Omental fat pad (tissue), 3 donors: ENCODE measurements at regions not wholly inside any gene's neighbourhood (a gene's known extent, or its start where the extent isn't known, plus 50 kb on each side); places are given as distances from the start of the nearest gene placed in this dataset.
"Not testable (repeated sequence)": the region's sequence is repeated elsewhere in the genome, so short reads cannot be mapped to it uniquely, and the experiment has no call there.

Source experiments
- ATAC-seq: fragments of 150-250 bp; one replicate; pipeline ENCODE4 v1.9.1; 2016; ENCODE audit warnings: mild to moderate bottlenecking, moderate library complexity; ENCODE audit not compliant: low FRiP score
- DNase-seq: peaks from one replicate; pipeline ENCODE4 v3.0.0-alpha.2; 2019; ENCODE audit warnings: low spot score
- TF ChIP-seq, protein P1 (sequence below), 3 donors: fragments of 450-650 bp; IDR thresholded peaks; one replicate each; pipeline ENCODE4 v1.5.1; 2016 to 2017; ENCODE audit warnings: antibody characterized with exemption in 3 of 3, mild to moderate bottlenecking in 3 of 3, moderate library complexity in 2 of 3

DNA sequence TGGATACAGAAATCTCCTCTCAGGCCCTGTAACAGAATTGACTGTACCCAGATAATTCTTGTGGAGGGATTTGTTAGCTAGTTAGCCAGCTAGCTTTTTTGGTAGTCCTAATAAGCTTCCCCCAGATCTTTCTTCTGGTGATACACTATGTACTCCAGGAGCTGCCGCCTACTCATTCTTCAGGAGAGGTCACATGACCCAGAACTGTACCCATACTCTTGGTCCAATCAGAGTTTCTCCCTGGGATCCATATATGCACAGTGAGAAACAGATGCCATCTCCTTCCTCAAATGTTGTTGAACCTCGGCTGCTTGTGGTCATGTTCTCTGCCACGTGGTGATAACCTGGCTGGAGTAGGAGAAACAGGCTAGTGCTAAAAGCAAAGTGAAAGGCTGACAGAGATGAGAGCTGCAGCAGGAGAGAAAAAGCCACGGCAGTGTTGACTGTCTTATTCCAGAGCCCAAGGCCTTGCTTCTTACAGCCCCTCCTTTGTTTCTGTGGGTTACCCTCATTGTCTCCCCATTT lies 123.0 kb upstream of the RFX3 start:
- ATAC-seq: no peak
- TF ChIP-seq, protein P1, sequence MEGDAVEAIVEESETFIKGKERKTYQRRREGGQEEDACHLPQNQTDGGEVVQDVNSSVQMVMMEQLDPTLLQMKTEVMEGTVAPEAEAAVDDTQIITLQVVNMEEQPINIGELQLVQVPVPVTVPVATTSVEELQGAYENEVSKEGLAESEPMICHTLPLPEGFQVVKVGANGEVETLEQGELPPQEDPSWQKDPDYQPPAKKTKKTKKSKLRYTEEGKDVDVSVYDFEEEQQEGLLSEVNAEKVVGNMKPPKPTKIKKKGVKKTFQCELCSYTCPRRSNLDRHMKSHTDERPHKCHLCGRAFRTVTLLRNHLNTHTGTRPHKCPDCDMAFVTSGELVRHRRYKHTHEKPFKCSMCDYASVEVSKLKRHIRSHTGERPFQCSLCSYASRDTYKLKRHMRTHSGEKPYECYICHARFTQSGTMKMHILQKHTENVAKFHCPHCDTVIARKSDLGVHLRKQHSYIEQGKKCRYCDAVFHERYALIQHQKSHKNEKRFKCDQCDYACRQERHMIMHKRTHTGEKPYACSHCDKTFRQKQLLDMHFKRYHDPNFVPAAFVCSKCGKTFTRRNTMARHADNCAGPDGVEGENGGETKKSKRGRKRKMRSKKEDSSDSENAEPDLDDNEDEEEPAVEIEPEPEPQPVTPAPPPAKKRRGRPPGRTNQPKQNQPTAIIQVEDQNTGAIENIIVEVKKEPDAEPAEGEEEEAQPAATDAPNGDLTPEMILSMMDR (IDR thresholded peaks at IDR 0.05): no peak
- DNase-seq: no peak

DNA sequence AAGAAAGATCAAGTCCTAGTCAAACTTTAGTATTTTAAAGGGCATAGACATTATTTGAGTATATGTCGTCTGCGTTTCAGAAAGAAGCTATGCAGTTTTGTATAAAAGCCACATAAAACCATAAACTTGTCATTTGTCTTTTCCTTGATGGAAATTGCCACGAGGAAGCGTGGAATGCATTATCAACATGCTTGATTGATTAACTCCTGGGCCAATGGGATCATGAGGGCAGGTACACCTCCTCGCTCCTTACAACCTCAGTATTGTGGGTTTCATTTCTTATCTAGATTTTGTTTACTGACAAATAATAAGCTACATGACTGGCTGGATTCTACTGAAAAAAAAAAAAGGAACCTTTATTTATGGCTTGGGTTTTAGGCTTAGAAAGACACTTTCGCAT lies 122.5 kb upstream of the RFX3 start:
- TF ChIP-seq, protein P1 (IDR thresholded peaks at IDR 0.05): no peak
- DNase-seq (no peak), ATAC-seq (no peak)

DNA sequence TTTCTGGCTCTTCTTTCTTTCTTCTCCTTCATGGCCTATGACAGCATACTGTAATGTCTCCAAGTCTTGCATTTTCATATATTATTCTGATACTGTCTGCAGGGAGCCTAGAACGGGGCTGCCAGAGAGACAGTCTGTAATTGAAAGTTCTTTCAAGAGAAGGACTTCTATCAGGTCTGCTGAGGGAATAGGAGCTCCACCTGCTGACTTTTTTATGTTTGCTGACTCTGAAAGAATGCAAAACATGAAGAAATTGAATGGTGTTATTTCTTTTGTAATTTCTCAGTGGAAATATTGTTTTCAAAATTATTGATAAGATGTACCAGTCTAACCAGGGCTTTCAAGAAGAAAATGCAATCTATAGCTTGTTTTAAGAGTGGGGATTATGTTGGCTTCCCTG lies 121.9 kb upstream of the RFX3 start:
- TF ChIP-seq, protein P1 (IDR thresholded peaks at IDR 0.05): no peak
- DNase-seq (no peak), ATAC-seq (no peak)

DNA sequence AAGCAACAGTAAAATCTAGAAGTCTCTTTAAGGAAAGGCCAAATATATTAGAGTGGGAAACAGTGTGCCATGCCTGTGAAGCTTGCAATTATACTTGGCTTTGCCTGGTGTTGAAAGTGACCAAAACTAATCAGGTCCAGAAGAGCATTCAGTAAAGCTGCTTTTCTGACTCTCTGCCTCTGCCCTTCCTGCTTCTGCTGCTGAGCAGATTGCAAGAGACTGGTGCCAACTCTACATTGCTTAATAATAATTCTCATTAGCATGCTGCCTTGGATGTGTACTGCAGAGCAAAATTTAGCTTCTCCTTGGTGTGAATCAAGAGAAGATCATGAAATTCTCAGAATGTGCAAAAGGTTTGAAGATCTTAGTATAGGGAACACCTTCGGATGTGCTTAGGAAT lies 120.4 kb upstream of the RFX3 start:
- ATAC-seq: no peak
- no peak for DNase-seq
- TF ChIP-seq, protein P1 (IDR thresholded peaks at IDR 0.05): no peak

DNA sequence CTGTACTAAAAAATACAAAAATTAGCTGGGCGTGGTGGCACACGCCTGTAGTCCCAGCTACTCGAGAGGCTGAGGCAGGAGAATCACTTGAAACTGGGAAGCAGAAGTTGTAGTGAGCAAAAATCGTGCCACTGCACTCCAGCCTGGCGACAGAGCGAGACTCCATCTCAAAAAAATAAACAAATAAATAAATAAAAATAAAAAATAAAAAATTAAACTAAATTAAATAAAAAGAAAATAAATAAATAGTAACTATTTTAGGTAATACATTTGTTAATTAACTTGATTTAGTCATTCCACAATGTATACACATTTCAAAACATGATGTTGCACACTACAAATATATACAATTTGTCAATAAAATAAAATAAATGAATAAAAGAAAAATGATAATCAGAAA lies 116.3 kb upstream of the RFX3 start:
- not testable (repeated sequence) for DNase-seq

DNA sequence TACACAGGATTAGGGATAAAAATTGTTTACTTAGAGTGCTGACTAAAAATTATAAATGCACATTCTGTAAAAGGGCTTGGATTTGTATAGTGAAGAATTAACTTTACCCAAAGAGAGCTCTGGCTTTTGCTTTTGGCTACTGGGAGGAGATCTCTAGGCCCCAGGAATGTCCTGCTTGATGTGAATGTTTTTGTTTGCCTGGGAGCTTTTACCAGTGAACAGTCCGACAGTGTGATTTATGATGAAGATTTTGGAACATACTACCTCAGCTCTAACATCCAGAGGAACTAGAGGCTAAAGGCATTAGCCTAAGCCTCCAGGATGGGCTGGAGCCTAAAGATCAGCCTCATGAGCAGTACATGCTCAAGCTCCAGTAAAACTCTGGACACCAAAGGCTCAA lies 103.7 kb upstream of the RFX3 start:
- ATAC-seq: no peak

More for the DNA sequence above, 116.3 kb upstream of the RFX3 start:
- ATAC-seq: not testable (repeated sequence)

DNA sequence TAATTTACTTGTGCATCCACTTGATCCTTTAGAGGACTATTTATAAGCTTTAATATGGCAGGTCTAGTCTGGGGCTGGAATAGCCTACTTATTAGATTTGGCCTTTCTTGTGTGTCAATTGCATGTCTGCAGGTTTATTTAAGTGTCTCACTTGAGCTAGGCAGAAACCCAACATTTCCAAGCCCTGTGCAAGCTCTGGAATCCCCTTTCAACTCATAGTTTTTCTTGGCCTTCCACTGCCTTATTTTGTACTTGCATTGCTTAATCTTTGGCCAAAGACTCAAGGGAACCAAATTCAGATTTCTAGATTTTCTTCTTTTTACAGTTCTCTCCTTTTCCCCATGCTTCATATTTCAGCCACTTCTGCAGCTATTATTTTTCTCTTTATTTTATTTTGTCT lies 102.4 kb upstream of the RFX3 start:
- DNase-seq: no peak
- no peak for ATAC-seq
- TF ChIP-seq, protein P1 (IDR thresholded peaks at IDR 0.05): no peak

More for the DNA sequence above, 103.7 kb upstream of the RFX3 start:
- TF ChIP-seq, protein P1 (IDR thresholded peaks at IDR 0.05): no peak
- no peak for DNase-seq

DNA sequence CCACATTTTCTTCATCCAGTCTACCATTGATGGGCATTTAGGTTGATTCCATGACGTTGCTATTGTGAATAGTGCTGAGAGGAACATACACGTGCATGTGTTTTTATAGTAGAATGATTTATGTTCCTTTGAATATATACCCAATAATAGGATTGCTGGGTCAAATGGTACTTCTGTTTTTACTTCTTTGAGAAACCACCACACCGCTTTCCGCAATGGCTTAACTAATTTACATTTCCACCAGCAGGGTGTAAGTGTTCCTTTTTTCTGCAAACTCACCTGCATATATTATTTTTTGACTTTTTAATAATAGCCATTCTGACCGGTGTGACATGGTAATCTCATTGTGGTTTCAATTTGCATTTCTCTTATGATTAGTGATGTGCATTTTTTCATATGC lies 82.2 kb upstream of the RFX3 start:
- TF ChIP-seq, protein P1 (IDR thresholded peaks at IDR 0.05): no peak
- ATAC-seq (no peak), DNase-seq (no peak)
